DMS79 (cell line): ENCODE measurements at regions not wholly inside any gene's neighbourhood (a gene's known extent, or its start where the extent isn't known, plus 50 kb on each side); places are given as distances from the start of the nearest gene placed in this dataset.

Source experiments
- DNase-seq: peaks from one replicate; lab custom pipeline; 2025; lab: John Stamatoyannopoulos, UW

GRCh38 chr5:116650964-116651363 lies 76.3 kb upstream of the SEMA6A start:
- no peak for DNase-seq

GRCh38 chr5:116650544-116650943 lies 75.9 kb upstream of the SEMA6A start:
- no peak for DNase-seq

DNA sequence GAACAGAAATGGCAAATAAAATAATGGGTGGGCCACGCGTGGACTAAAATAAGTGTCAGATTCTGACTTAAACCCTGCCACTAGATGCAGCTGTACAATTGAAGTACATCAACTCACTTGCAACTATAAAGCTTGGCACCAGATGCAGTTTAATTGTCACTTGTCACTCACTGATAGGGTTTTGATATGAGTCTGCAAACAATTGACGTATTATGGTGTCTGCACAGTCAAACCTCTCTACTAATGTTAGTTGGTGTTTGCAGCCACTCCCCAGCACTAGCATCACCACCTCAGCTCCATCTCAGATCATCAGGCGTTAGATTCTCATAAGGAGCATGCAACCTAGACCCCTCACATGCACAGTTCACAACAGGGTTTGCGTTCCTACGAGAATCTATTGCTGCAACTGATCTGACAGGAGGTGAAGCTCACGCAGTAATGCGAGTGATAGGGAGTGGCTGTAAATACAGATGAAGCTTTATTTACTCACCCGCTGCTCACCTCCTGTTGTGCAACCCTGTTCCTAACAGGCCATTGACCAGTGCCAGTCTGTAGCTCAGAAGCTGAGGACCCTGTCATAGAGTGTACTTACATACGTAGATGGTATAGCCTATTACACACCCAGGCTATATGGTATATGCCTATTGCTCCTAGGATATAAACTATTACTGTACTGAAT lies 72.1 kb upstream of the SEMA6A start:
- no peak for DNase-seq

DNA sequence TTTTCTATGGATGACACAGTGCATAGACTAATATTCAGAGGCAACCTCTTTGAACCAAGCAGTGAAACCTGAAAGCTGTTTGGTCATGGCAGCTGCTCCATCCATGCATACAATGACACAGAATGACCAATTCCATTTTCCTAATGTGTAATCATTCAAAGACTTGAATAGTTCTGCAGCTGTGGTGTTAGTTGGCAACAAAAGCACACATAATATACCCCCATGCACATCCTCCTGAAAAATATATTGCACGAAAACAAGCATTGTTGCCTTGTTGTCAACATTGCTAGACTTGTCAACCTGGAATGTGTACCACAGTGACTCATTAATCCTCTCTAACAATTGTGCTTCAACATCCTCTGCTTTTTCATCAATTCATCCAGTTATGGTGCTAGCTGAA lies 71.0 kb upstream of the SEMA6A start:
- DNase-seq = no peak

- DNase-seq = no peak
Observed at GRCh38 chr5:116640236-116640635, 65.6 kb upstream of the SEMA6A start.

GRCh38 chr5:116637149-116637740 lies 62.6 kb upstream of the SEMA6A start:
- DNase-seq = no peak

GRCh38 chr5:116632890-116633289 lies 58.3 kb upstream of the SEMA6A start:
- no peak for DNase-seq

DNA sequence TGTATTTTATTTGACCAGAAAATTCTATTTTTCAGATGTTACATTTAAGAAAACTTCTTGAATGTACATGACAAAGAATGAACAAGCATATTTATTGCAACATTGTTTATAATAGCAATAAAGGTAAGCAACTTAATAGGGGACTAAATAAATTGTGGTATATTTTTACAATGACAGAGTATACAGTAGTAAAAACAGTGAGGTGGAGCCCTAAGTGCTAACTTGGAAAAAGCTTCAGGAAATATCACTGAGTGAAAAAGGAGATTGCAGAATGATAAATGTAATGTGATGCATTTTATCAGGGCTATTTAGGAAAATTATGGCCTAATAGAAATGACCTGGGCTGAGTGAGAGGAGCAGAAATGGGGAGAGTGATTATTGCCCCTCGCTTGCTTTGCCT lies 56.5 kb upstream of the SEMA6A start:
- no peak for DNase-seq

- no peak for DNase-seq
Observed at GRCh38 chr5:116629168-116629567, 54.5 kb upstream of the SEMA6A start.

DNA sequence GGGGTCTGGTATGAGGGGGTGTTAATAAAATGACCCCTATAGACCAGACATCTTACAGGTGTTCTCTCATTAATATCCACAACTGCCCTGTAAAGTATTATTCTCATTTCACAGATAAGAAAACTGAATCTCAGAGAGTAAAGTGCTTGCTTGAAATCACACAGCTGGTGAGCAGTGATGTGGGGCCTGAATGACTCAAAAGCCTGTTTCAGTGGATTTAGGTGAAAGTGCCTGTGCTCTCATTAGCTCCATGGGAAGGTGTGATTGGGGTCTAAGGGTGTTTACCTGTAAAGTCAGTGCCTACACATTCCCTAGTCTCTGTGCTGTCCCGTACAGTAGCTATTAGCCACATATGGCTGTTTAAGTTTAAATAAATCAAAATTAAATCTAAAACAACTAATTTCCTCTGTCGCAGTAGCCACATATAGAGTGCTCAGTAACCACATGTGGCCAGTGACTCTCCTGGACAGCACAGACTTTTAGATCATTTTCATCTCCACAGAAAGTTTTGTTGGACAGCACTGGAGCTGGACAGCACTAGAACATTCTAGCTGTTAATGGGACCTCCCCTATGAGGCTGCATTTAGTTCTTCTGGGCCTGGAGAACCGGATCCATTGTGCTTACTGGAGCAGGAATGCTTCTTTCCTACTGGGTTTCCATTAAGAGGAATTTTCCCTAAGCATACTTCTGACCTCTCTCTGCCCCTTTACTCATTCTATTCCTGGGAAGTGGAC lies 52.5 kb upstream of the SEMA6A start:
- DNase-seq = no peak

GRCh38 chr5:116626272-116626723 lies 51.7 kb upstream of the SEMA6A start:
- DNase-seq = peak; percentile 68
